SK-N-SH (cell line): ENCODE measurements at regions not wholly inside any gene's neighbourhood (a gene's known extent, or its start where the extent isn't known, plus 50 kb on each side); places are given as distances from the start of the nearest gene placed in this dataset.

Experiments used
- CTCF ChIA-PET: fragments of 300-600, 350-600 bp; formaldehyde crosslinking; extraction: SDS; loops from one replicate; lab custom pipeline; 2021; lab: Yijun Ruan, JAX
- POLR2A ChIA-PET: fragments of 350-600 bp; sonication (Branson Sonifier 250); formaldehyde crosslinking; extraction: SDS; loops from one replicate; lab custom pipeline; 2020; ENCODE audit warnings: antibody characterized with exemption, inconsistent platforms; lab: Yijun Ruan, JAX
- DNase-seq: peaks from one replicate; pipeline ENCODE4 v3.0.0; 2012
- H2AFZ ChIP-seq: fragments of 200-600 bp; sonication (generic); 2 replicates; pipeline ENCODE4 v1.8.1; 2016; ENCODE audit warnings: antibody characterized with exemption, mild to moderate bottlenecking, low read depth
- H3F3A ChIP-seq: fragments of 200-600 bp; sonication (generic); replicated peaks from 2 replicates; pipeline ENCODE3; 2016; ENCODE audit warnings: antibody characterized with exemption, mild to moderate bottlenecking; ENCODE audit not compliant: insufficient read depth
- H3K27ac ChIP-seq, 2 experiments: fragments of 200-500 bp in 1 of 2; fragments of 200-600 bp in 1 of 2; sonication (Bioruptor generic) in 1 of 2; sonication (generic), shearing (Covaris generic) in 1 of 2; 2 replicates each; pipeline versions ENCODE4 v1.5.1 to v1.6.1; 2014 to 2016; ENCODE audit warnings: low read depth in 2 of 2, inconsistent platforms in 1 of 2, low read length in 1 of 2, mild to moderate bottlenecking in 1 of 2, mixed read lengths in 1 of 2
- H3K27me3 ChIP-seq: fragments of 200-600 bp; sonication (generic), shearing (Covaris generic); 2 replicates; pipeline ENCODE4 v1.6.1; 2016; ENCODE audit warnings: mixed run types; ENCODE audit not compliant: insufficient read depth
- H3K36me3 ChIP-seq, 2 experiments: fragments of 200-500 bp in 1 of 2; fragments of 200-600 bp in 1 of 2; sonication (Bioruptor generic) in 1 of 2; sonication (generic) in 1 of 2; replicated peaks in 1 of 2; 2 replicates each; pipeline versions ENCODE3 to v1.5.1; 2014 to 2016; ENCODE audit warnings: low read length in 1 of 2, mild to moderate bottlenecking in 1 of 2; ENCODE audit not compliant: insufficient read depth in 2 of 2, control insufficient read depth in 1 of 2
- H3K4me1 ChIP-seq, 2 experiments: fragments of 200-500 bp in 1 of 2; fragments of 200-600 bp in 1 of 2; sonication (Bioruptor generic) in 1 of 2; sonication (generic), shearing (Covaris generic) in 1 of 2; 2 replicates each; pipeline versions ENCODE4 v1.5.1 to v1.6.1; 2014 to 2016; ENCODE audit warnings: low read depth in 1 of 2, low read length in 1 of 2, mixed run types in 1 of 2; ENCODE audit not compliant: insufficient read depth in 2 of 2, control insufficient read depth in 1 of 2
- H3K4me2 ChIP-seq: fragments of 200-600 bp; sonication (generic), shearing (Covaris generic); 2 replicates; pipeline ENCODE4 v1.6.1; 2017; ENCODE audit warnings: mixed run types
- H3K4me3 ChIP-seq, 2 experiments: fragments of 200-500 bp in 1 of 2; fragments of 200-600 bp in 1 of 2; sonication (Bioruptor generic) in 1 of 2; sonication (generic), shearing (Covaris generic) in 1 of 2; 2 replicates each; pipeline versions ENCODE4 v1.5.1 to v1.8.1; 2014 to 2016; ENCODE audit warnings: low read depth in 2 of 2, inconsistent platforms in 1 of 2, low read length in 1 of 2, mild to moderate bottlenecking in 1 of 2, mixed read lengths in 1 of 2, moderate library complexity in 1 of 2
- H3K79me2 ChIP-seq: fragments of 200-600 bp; sonication (generic); 2 replicates; pipeline ENCODE4 v1.8.1; 2017; ENCODE audit warnings: mild to moderate bottlenecking; ENCODE audit not compliant: insufficient read depth
- H3K9ac ChIP-seq: fragments of 200-600 bp; sonication (generic); 2 replicates; pipeline ENCODE4 v1.6.1; 2017; ENCODE audit warnings: mixed run types
- H3K9me2 ChIP-seq: fragments of 200-600 bp; sonication (generic); 2 replicates; pipeline ENCODE4 v1.6.1; 2017; ENCODE audit warnings: mixed run types
- H3K9me3 ChIP-seq: fragments of 200-600 bp; sonication (generic); 2 replicates; pipeline ENCODE4 v1.6.1; 2017; ENCODE audit warnings: mixed run types, mild to moderate bottlenecking, moderate library complexity
- H4K20me1 ChIP-seq: fragments of 200-600 bp; sonication (generic); 2 replicates; pipeline ENCODE4 v1.6.1; 2017; ENCODE audit warnings: mild to moderate bottlenecking, mixed run types; ENCODE audit not compliant: insufficient read depth
- ELF1 ChIP-seq: IDR thresholded peaks from 2 replicates; pipeline ENCODE4 v1.4.0; 2012
- EP300 ChIP-seq, 2 experiments: IDR thresholded peaks; 2 replicates each; pipeline versions ENCODE4 v1.4.0 to v1.6.1; 2012; ENCODE audit warnings: borderline replicate concordance in 1 of 2, low read depth in 1 of 2, low read length in 1 of 2
- FOSL2 ChIP-seq: IDR thresholded peaks from 2 replicates; pipeline ENCODE4 v1.4.0; 2012; ENCODE audit warnings: low read depth, mild to moderate bottlenecking, moderate library complexity, borderline replicate concordance
- FOXJ3 ChIP-seq: sonication (generic); formaldehyde crosslinking; IDR thresholded peaks from 2 replicates; pipeline ENCODE4 v1.5.1; 2020; ENCODE audit warnings: mild to moderate bottlenecking, missing genetic modification reagents
- GATA2 ChIP-seq: sonication (generic); formaldehyde crosslinking; IDR thresholded peaks from 2 replicates; pipeline ENCODE4 v1.5.0; 2020; ENCODE audit warnings: mild to moderate bottlenecking, missing genetic modification reagents
- MEF2A ChIP-seq: IDR thresholded peaks from 2 replicates; pipeline ENCODE4 v1.4.0; 2012; ENCODE audit warnings: low read depth, borderline replicate concordance
- NFIC ChIP-seq: IDR thresholded peaks from 2 replicates; pipeline ENCODE4 v1.4.0; 2012; ENCODE audit warnings: borderline replicate concordance
- NRF1 ChIP-seq: IDR thresholded peaks from 2 replicates; pipeline ENCODE4 v1.6.1; 2012; ENCODE audit warnings: low read depth, mild to moderate bottlenecking, low read length
- REST ChIP-seq: IDR thresholded peaks from 2 replicates; pipeline ENCODE4 v1.6.1; 2012; ENCODE audit warnings: mild to moderate bottlenecking, low read depth, low read length, moderate library complexity
- SIN3A ChIP-seq: IDR thresholded peaks from 2 replicates; pipeline ENCODE4 v1.6.1; 2012; ENCODE audit warnings: low read depth, mild to moderate bottlenecking, low read length, moderate library complexity, borderline replicate concordance
- SMC3 ChIP-seq: IDR thresholded peaks from 2 replicates; pipeline ENCODE4 v1.6.1; 2012; ENCODE audit warnings: low read depth, low read length, improper control_type of control experiment
- TCF12 ChIP-seq: IDR thresholded peaks from 2 replicates; pipeline ENCODE4 v1.4.0; 2012
- TEAD4 ChIP-seq: IDR thresholded peaks from 2 replicates; pipeline ENCODE4 v1.4.0; 2012; ENCODE audit warnings: mild to moderate bottlenecking, borderline replicate concordance; ENCODE audit not compliant: insufficient read depth
- USF1 ChIP-seq: IDR thresholded peaks from 2 replicates; pipeline ENCODE4 v1.4.0; 2012; ENCODE audit warnings: low read depth, borderline replicate concordance
- ZBTB33 ChIP-seq: IDR thresholded peaks from 2 replicates; pipeline ENCODE4 v1.4.0; 2012; ENCODE audit warnings: low read depth, borderline replicate concordance
- WGBS: methylation state at CpG from one replicate; pipeline ENCODE4 v1.1.6; 2017; ENCODE audit warnings: low lambda C conversion rate; 5-methylcytosine and 5-hydroxymethylcytosine counted together

GRCh38 chr3:135860761-135861160 is 104.8 kb upstream of the PPP2R3A start:
- no peaks in the 10 kb centered on the region for H3K27me3 ChIP-seq
- WGBS, result 48% methylated on average over 2 of the region's 2 CpGs
- H3F3A ChIP-seq, result no peaks in the 10 kb centered on the region
- H3K9me3 ChIP-seq, result no peaks in the 10 kb centered on the region
- no peaks in the 10 kb centered on the region for H3K36me3 ChIP-seq
- H3K4me1 ChIP-seq, result no peaks in the 10 kb centered on the region
- no peak overlapping the region for H3K4me3 ChIP-seq
- H2AFZ ChIP-seq, result no peak overlapping the region
- DNase-seq, result no peak
- no peak overlapping the region for H3K9ac ChIP-seq
- H3K79me2 ChIP-seq, result no peaks in the 10 kb centered on the region
- H3K27ac ChIP-seq, result no peak overlapping the region
- H3K4me2 ChIP-seq, result no peak overlapping the region
- no peaks in the 10 kb centered on the region for H4K20me1 ChIP-seq
- ChIA-PET CTCF (interaction anchor here (1.3 kb wide), 1 partner anchor 181 kb away, joined by 3 read pairs; no protein-coding TSS in a partner anchor), POLR2A (no interaction called here)
- TF ChIP-seq ELF1 (no peak), NFIC (no peak), MEF2A (no peak), ZBTB33 (no peak), SIN3A (no peak), GATA2 (CRISPR knock-in tag) (no peak), TEAD4 (no peak), FOSL2 (no peak), NRF1 (no peak), USF1 (no peak), REST (no peak), SMC3 (no peak)
- H3K9me2 ChIP-seq, result no peaks in the 10 kb centered on the region

GRCh38 chr3:135862361-135862760 is 103.2 kb upstream of the PPP2R3A start:
- Histone ChIP-seq H3K9ac (no peak overlapping the region), H3K9me2 (no peaks in the 10 kb centered on the region), H3K4me2 (no peak overlapping the region), H3F3A (no peaks in the 10 kb centered on the region), H2AFZ (no peak overlapping the region), H3K27ac (no peak overlapping the region), H3K79me2 (no peaks in the 10 kb centered on the region), H4K20me1 (no peaks in the 10 kb centered on the region), H3K9me3 (no peaks in the 10 kb centered on the region), H3K4me3 (no peak overlapping the region), H3K36me3 (no peaks in the 10 kb centered on the region), H3K27me3 (no peaks in the 10 kb centered on the region), H3K4me1 (no peaks in the 10 kb centered on the region)
- no peak for DNase-seq
- 64% methylated on average over 1 of the region's 1 CpG for WGBS
- POLR2A ChIA-PET, result no interaction called here
- CTCF ChIA-PET, result no interaction called here
- no peak for TF ChIP-seq EP300 (IDR thresholded peaks at IDR 0.05; ENCODE audit: borderline replicate concordance in 1 of 2, low read depth in 1 of 2, low read length in 1 of 2)
- no peak for TF ChIP-seq ZBTB33
- no peak for TF ChIP-seq TCF12
- no peak for TF ChIP-seq SMC3
- TF ChIP-seq FOXJ3 (CRISPR knock-in tag), result no peak
- TF ChIP-seq REST, result no peak
- TF ChIP-seq TEAD4, result no peak
- no peak for TF ChIP-seq ELF1
